Upper lobe of left lung (tissue), 4 donors: ENCODE measurements at regions not wholly inside any gene's neighbourhood (a gene's known extent, or its start where the extent isn't known, plus 50 kb on each side); places are given as distances from the start of the nearest gene placed in this dataset.
"Not testable (repeated sequence)": the region's sequence is repeated elsewhere in the genome, so short reads cannot be mapped to it uniquely, and the experiment has no call there.

ENCODE experiments used
- CTCF ChIP-seq, 6 experiments: fragments of 450-650 bp in 4 of 6; fragments of 200-600 bp in 2 of 6; sonication (generic) in 2 of 6; IDR thresholded peaks; one replicate each; pipeline ENCODE4 v1.5.1; 2016 to 2019; ENCODE audit warnings: antibody characterized with exemption in 6 of 6
- EP300 ChIP-seq, 4 donors: sonication (generic); formaldehyde crosslinking; IDR thresholded peaks; one replicate each; pipeline ENCODE4 v1.5.1; 2017; ENCODE audit warnings: antibody characterized with exemption in 4 of 4, control low read depth in 2 of 4
- POLR2AphosphoS5 ChIP-seq, 2 donors: sonication (generic); formaldehyde crosslinking; IDR thresholded peaks; one replicate each; pipeline ENCODE4 v1.5.1; 2017; ENCODE audit warnings: antibody characterized with exemption in 2 of 2

GRCh38 chr9:42430674-42431615 lies 247.5 kb downstream of the SPATA31A6 start:
- TF ChIP-seq CTCF, EP300, POLR2AphosphoS5 (IDR thresholded peaks at IDR 0.05): not testable (repeated sequence)
